Transverse colon (tissue), 4 donors: ENCODE measurements at regions not wholly inside any gene's neighbourhood (a gene's known extent, or its start where the extent isn't known, plus 50 kb on each side); places are given as distances from the start of the nearest gene placed in this dataset.

Source experiments
- CTCF ChIP-seq, 5 experiments: fragments of 200-600 bp in 3 of 5; fragments of 450-650 bp in 2 of 5; sonication (generic) in 3 of 5; IDR thresholded peaks; 1 replicate in 2 of 5; 2 replicates in 3 of 5; pipeline ENCODE4 v1.5.1; 2016 to 2017; ENCODE audit warnings: antibody characterized with exemption in 5 of 5, inconsistent platforms in 3 of 5, mild to moderate bottlenecking in 2 of 5, moderate library complexity in 1 of 5
- EP300 ChIP-seq: sonication (generic); formaldehyde crosslinking; IDR thresholded peaks from one replicate; pipeline ENCODE4 v1.6.1; 2017; ENCODE audit warnings: antibody characterized with exemption, low read depth
- POLR2A ChIP-seq: fragments of 450-650 bp; IDR thresholded peaks from one replicate; pipeline ENCODE4 v1.6.1; 2016; ENCODE audit warnings: antibody characterized with exemption, mild to moderate bottlenecking, moderate library complexity
- POLR2AphosphoS5 ChIP-seq, 3 donors: sonication (generic); formaldehyde crosslinking; IDR thresholded peaks; one replicate each; pipeline ENCODE4 v1.6.1; 2016; ENCODE audit warnings: antibody characterized with exemption in 3 of 3

- no peak for TF ChIP-seq POLR2A
- TF ChIP-seq POLR2AphosphoS5 (IDR thresholded peaks at IDR 0.05) = no peak
- TF ChIP-seq CTCF (IDR thresholded peaks at IDR 0.05) = no peak
- no peak for TF ChIP-seq EP300
Measured at GRCh38 chr13:105972811-105973590, 562.5 kb downstream of the EFNB2 start.
